ENCODE measurements at regions not wholly inside any gene's neighbourhood (a gene's known extent, or its start where the extent isn't known, plus 50 kb on each side); places are given as distances from the start of the nearest gene placed in this dataset.

DNA sequence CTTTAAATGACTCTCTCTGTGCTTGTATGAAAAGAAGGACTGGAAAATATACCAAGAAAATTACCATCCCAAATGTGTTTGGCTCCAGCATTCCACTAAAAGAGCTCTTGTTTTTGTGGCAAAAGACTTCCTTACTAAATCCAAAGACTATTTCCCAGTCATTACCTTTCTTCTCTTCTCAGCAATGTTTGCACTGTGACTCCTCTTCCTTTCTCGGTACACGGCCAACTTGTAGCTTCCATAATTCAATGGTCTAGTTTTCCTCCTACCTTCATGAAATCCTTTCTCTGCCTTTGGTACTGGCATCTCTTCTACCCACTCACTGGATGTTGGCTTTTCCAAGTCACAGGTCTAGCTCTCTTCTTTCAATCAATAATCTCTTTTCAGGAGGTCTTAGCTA, 568.5 kb upstream of the JAG1 start:
- H3K4me2 ChIP-seq (ENCODE audit: insufficient read depth in 1 of 2, low read depth in 2 of 2, low read length in 2 of 2) = no peak overlapping the region
- ChIA-PET POLR2A (ENCODE audit: partially characterized antibody) (no interaction called here), CTCF (ENCODE audit: partially characterized antibody) (interaction anchor here (0.9 to 1.0 kb wide), 2 partner anchors 37 to 58 kb away, joined by 3 read pairs; no protein-coding TSS in a partner anchor)

More for the DNA sequence above, 568.5 kb upstream of the JAG1 start:
- H3K27me3 ChIP-seq (replicated peaks in 1 of 4; ENCODE audit: control insufficient read depth in 3 of 4, extremely low read depth in 1 of 4, insufficient read depth in 3 of 4, low read length in 3 of 4) = no peaks in the 10 kb centered on the region; a peak in 2 of 7 replicates
- no peaks in the 10 kb centered on the region for H3K9me3 ChIP-seq (ENCODE audit: insufficient read depth in 2 of 2, low read depth in 1 of 2, low read length in 1 of 2)
- no peak overlapping the region for H2BK15ac ChIP-seq (ENCODE audit: low read length)
- H3K79me2 ChIP-seq (ENCODE audit: control insufficient read depth in 1 of 2, insufficient read depth in 2 of 2, low read length in 2 of 2) = no peaks in the 10 kb centered on the region
- no peak overlapping the region for H3K23ac ChIP-seq (ENCODE audit: insufficient read length)
- H3K56ac ChIP-seq (replicated peaks; ENCODE audit: insufficient read length, low read depth, low read length) = no peak overlapping the region
- no peak overlapping the region for H3K4ac ChIP-seq (replicated peaks; ENCODE audit: insufficient read length, low read depth, low read length)
- no peak overlapping the region for H3K4me3 ChIP-seq (ENCODE audit: extremely low read depth in 1 of 4, insufficient read depth in 2 of 4, low read depth in 3 of 4, low read length in 4 of 4)
- no peak overlapping the region for H2AFZ ChIP-seq (ENCODE audit: low read length)
- no peak overlapping the region for H3K14ac ChIP-seq (ENCODE audit: insufficient read length)
- DNase-seq (ENCODE audit: low read depth in 1 of 2, low spot score in 2 of 2) (no peak), FAIRE-seq (no peak)
- H2BK20ac ChIP-seq (ENCODE audit: low read length) = no peak overlapping the region
- no peaks in the 10 kb centered on the region for H3K79me1 ChIP-seq (ENCODE audit: low read depth, low read length)
- no peak overlapping the region for H2BK5ac ChIP-seq (ENCODE audit: low read depth, low read length)
- H3K4me1 ChIP-seq (replicated peaks in 1 of 4; ENCODE audit: control insufficient read depth in 3 of 4, insufficient read depth in 4 of 4, low read length in 3 of 4) = no peaks in the 10 kb centered on the region
- H3K36me3 ChIP-seq (ENCODE audit: control insufficient read depth in 2 of 4, insufficient read depth in 4 of 4, low read length in 3 of 4) = no peaks in the 10 kb centered on the region
- TF ChIP-seq TBP (IDR thresholded peaks at IDR 0.05; ENCODE audit: low read depth, low read length) (no peak), CREB1 (IDR thresholded peaks at IDR 0.05) (no peak), TCF12 (IDR thresholded peaks at IDR 0.05; ENCODE audit: low read depth, low read length) (no peak), CTBP2 (IDR thresholded peaks at IDR 0.05; ENCODE audit: borderline replicate concordance, insufficient read depth, insufficient read length, low read length) (no peak), SIN3A (conservative IDR thresholded peaks at IDR 0.05 in 1 of 2, IDR thresholded peaks at IDR 0.05 in 1 of 2; ENCODE audit: low read depth in 1 of 2, low read length in 2 of 2) (no peak)
- TF ChIP-seq, protein P1, sequence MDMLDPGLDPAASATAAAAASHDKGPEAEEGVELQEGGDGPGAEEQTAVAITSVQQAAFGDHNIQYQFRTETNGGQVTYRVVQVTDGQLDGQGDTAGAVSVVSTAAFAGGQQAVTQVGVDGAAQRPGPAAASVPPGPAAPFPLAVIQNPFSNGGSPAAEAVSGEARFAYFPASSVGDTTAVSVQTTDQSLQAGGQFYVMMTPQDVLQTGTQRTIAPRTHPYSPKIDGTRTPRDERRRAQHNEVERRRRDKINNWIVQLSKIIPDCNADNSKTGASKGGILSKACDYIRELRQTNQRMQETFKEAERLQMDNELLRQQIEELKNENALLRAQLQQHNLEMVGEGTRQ (IDR thresholded peaks at IDR 0.05; ENCODE audit: low read length) = no peak
- H4K91ac ChIP-seq (replicated peaks; ENCODE audit: insufficient read length, low read length) = no peak overlapping the region
- no peaks in the 10 kb centered on the region for H4K20me1 ChIP-seq (replicated peaks in 1 of 2; ENCODE audit: control insufficient read depth in 1 of 2, insufficient read depth in 2 of 2, low read length in 2 of 2)
- H3K27ac ChIP-seq (ENCODE audit: low read depth, low read length) = no peak overlapping the region
- H4K5ac ChIP-seq (ENCODE audit: insufficient read length, low read depth, low read length) = no peak overlapping the region
- H3K23me2 ChIP-seq (ENCODE audit: low read depth, low read length) = no peaks in the 10 kb centered on the region
- no peak overlapping the region for H2BK120ac ChIP-seq (replicated peaks; ENCODE audit: low read depth, low read length)
- H2BK12ac ChIP-seq (ENCODE audit: low read depth, low read length) = no peak overlapping the region
- WGBS, 2 experiments (ENCODE audit: extremely low coverage in 1 of 2, insufficient coverage in 1 of 2, insufficient read length in 1 of 2, insufficient replicate concordance in 2 of 2, low coverage in 1 of 2, low lambda C conversion rate in 2 of 2, missing lambda C conversion rate in 1 of 2) = 88% methylated on average over 2 of the region's 2 CpGs; no CpG with 5 or more reads in 1 of the 2 experiments
- no peak overlapping the region for H3K9ac ChIP-seq (replicated peaks in 1 of 4; ENCODE audit: extremely low read depth in 1 of 4, low read depth in 3 of 4, low read length in 3 of 4)
- H2AK5ac ChIP-seq (ENCODE audit: low read depth, low read length) = no peak overlapping the region
- no peak overlapping the region for H4K8ac ChIP-seq (ENCODE audit: extremely low read depth, insufficient read depth, low read length)
- no peak overlapping the region for H3K18ac ChIP-seq (ENCODE audit: extremely low read depth, low read length)

All from H1 (cell line).